Pancreas (tissue), 10 donors: ENCODE measurements at regions not wholly inside any gene's neighbourhood (a gene's known extent, or its start where the extent isn't known, plus 50 kb on each side); places are given as distances from the start of the nearest gene placed in this dataset.

ENCODE experiments used
- ATAC-seq, 4 donors: fragments of 200-7000 bp; cut with Tn5 transposase; one replicate each; pipeline versions ENCODE4 v1.8.0 to v1.9.1; 2020; ENCODE audit warnings: mild to moderate bottlenecking in 4 of 4, moderate library complexity in 4 of 4
- DNase-seq, 6 donors: peaks; one replicate each; pipeline ENCODE4 v3.0.0-alpha.2; 2020
- FAIRE-seq: peaks from 2 replicates; lab custom pipeline; 2012; peaks lifted over from hg19 to GRCh38; lab: Jason Lieb, UNC
- H3K27ac ChIP-seq, 4 donors: fragments of 200-600 bp; sonication (generic); 1 replicate in 3 of 4; 2 replicates in 1 of 4; pipeline versions ENCODE4 v1.5.0 to v1.8.0; 2020
- H3K27me3 ChIP-seq, 4 donors: fragments of 200-600 bp; one replicate each; pipeline ENCODE4 v1.8.0; 2021
- H3K36me3 ChIP-seq, 3 donors: fragments of 200-600 bp; sonication (generic) in 1 of 3; one replicate each; pipeline versions ENCODE4 v1.5.0 to v1.8.0; 2020 to 2021
- H3K4me1 ChIP-seq, 3 donors: fragments of 200-600 bp; one replicate each; pipeline ENCODE4 v1.8.0; 2021
- H3K4me3 ChIP-seq, 4 donors: fragments of 200-600 bp; sonication (generic) in 2 of 4; one replicate each; pipeline versions ENCODE4 v1.5.0 to v1.8.0; 2020 to 2021
- H3K9me3 ChIP-seq, 4 donors: fragments of 200-600 bp; one replicate each; pipeline ENCODE4 v1.8.0; 2021
- CTCF ChIP-seq, 4 donors: fragments of 200-600 bp; sonication (generic) in 3 of 4; IDR thresholded peaks; one replicate each; pipeline versions ENCODE4 v1.5.0 to v1.8.0; 2021; ENCODE audit warnings: antibody characterized with exemption in 4 of 4
- WGBS, 2 donors: extraction: QIAGEN DNeasy Blood & Tissue Kit; methylation state at CpG; one replicate each; pipeline ENCODE4 v1.1.7; 2013; 5-methylcytosine and 5-hydroxymethylcytosine counted together
- intact Hi-C, 3 donors: fragments of 100-400 bp; cut with DNase I; formaldehyde crosslinking; loops; one replicate each; pipeline versions ENCODE4 v1.11.1 to v1.14.2; 2022
- donor health status: healthy with polysubstance abuse.
- donor health status: DM: no; HTN: no; CAD: no; lungs with moderate emphysema.
- donor health status: DM: no; HTN: no; CAD: no.
- donor health status: control.
- donor health status: control.
- donor health status: Bipolar disorder and iron deficiency.
- donor health status: DM: yes; HTN: yes; CAD: no.
- donor health status: DM: no; HTN: no; CAD: no.
- donor health status: DM: no; HTN: no; CAD: no.
- donor health status: DM: yes; HTN: yes; CAD: no.

DNA sequence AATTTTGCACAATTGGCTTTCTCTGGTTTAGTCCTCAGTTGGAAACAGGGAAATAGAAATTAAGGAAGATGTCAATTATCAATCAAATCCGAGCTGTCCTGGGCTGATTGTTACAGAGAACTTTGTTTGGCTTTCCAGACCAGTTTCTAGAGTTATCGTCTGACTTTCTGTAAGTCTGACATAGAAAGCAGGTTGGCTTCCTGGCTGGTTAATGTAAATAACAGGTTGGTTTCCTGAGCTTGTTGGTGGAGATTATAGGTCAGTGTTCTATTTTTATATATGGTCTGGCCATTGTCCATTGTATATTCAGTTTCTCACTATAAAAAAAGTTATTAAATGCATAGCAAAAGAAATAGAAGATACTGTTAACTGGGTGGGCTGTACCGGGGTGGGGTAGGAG is 204.8 kb downstream of the MBD2 start:
- no peak for TF ChIP-seq CTCF (IDR thresholded peaks at IDR 0.05)
- ATAC-seq (no peak), FAIRE-seq (no peak), DNase-seq (no peak)
- Histone ChIP-seq H3K27me3 (no peaks in the 10 kb centered on the region), H3K36me3 (no peaks in the 10 kb centered on the region), H3K4me1 (no peaks in the 10 kb centered on the region), H3K27ac (no peak overlapping the region), H3K4me3 (no peak overlapping the region), H3K9me3 (no peaks in the 10 kb centered on the region)
- 52 to 79% methylated on average over 3 of the region's 3 CpGs for WGBS, 2 donors
- intact Hi-C loops, result no loop called here

GRCh38 chr18:54013452-54013851 is 211.0 kb downstream of the MBD2 start:
- H3K9me3 ChIP-seq, result no peaks in the 10 kb centered on the region
- no peaks in the 10 kb centered on the region for H3K36me3 ChIP-seq
- no peaks in the 10 kb centered on the region for H3K27me3 ChIP-seq
- no peaks in the 10 kb centered on the region for H3K4me1 ChIP-seq
- intact Hi-C loops, result no loop called here
- no peak overlapping the region for H3K4me3 ChIP-seq
- TF ChIP-seq CTCF (IDR thresholded peaks at IDR 0.05), result no peak
- no peak overlapping the region for H3K27ac ChIP-seq
- DNase-seq (no peak), FAIRE-seq (no peak), ATAC-seq (no peak)
- 69 to 70% methylated on average over 5 of the region's 5 CpGs for WGBS, 2 donors

DNA sequence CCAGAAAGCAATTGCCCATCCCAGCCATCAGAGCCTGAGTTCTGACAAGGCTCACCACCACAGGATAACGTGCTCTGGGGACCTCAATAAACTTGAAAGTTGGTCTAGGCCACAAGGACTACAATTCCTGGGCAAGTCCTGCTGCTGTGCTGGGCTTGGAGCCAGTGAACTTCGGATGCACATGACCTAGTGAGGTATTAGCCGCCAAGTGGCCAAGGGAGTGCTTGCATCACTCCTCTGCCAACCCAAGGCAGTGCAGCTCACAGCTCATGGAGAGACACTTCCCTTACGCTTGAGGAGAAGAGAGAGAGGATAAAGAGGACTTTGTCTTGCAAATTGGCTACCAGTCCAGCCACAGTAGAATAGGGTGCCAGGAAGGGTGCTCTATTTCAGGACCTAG is 219.6 kb downstream of the MBD2 start:
- FAIRE-seq, result no peak
- intact Hi-C loops, result no loop called here
- H3K9me3 ChIP-seq, result no peaks in the 10 kb centered on the region

GRCh38 chr18:54003195-54003594 is 221.3 kb downstream of the MBD2 start:
- 51 to 53% methylated on average over 2 of the region's 2 CpGs for WGBS, 2 donors

More for the DNA sequence above, 219.6 kb downstream of the MBD2 start:
- no peak for ATAC-seq
- Histone ChIP-seq H3K36me3 (no peaks in the 10 kb centered on the region), H3K27me3 (no peaks in the 10 kb centered on the region), H3K4me3 (no peak overlapping the region), H3K27ac (no peak overlapping the region), H3K4me1 (no peaks in the 10 kb centered on the region)
- no peak for DNase-seq
- 49 to 56% methylated on average over 4 of the region's 4 CpGs for WGBS, 2 donors
- no peak for TF ChIP-seq CTCF (IDR thresholded peaks at IDR 0.05)

GRCh38 chr18:53997064-53997463 is 227.4 kb downstream of the MBD2 start:
- no peak for TF ChIP-seq CTCF (IDR thresholded peaks at IDR 0.05)
- 89 to 93% methylated on average over 1 of the region's 1 CpG for WGBS, 2 donors
- Histone ChIP-seq H3K4me1 (no peaks in the 10 kb centered on the region), H3K27ac (no peak overlapping the region), H3K27me3 (no peaks in the 10 kb centered on the region), H3K9me3 (no peaks in the 10 kb centered on the region), H3K36me3 (no peaks in the 10 kb centered on the region), H3K4me3 (no peak overlapping the region)
- intact Hi-C loops, result no loop called here
- ATAC-seq, result no peak
- FAIRE-seq, result no peak
- DNase-seq, result no peak

More at GRCh38 chr18:54003195-54003594, 221.3 kb downstream of the MBD2 start:
- Histone ChIP-seq H3K27ac (no peak overlapping the region), H3K36me3 (no peaks in the 10 kb centered on the region), H3K4me3 (no peak overlapping the region), H3K4me1 (no peaks in the 10 kb centered on the region), H3K27me3 (no peaks in the 10 kb centered on the region), H3K9me3 (no peaks in the 10 kb centered on the region)
- no peak for TF ChIP-seq CTCF (IDR thresholded peaks at IDR 0.05)
- FAIRE-seq (no peak), DNase-seq (no peak), ATAC-seq (no peak)
- intact Hi-C loops, result no loop called here
